ENCODE measurements at regions not wholly inside any gene's neighbourhood (a gene's known extent, or its start where the extent isn't known, plus 50 kb on each side); places are given as distances from the start of the nearest gene placed in this dataset.

- no peaks in the 10 kb centered on the region for H3K27me3 ChIP-seq (replicated peaks in 2 of 5; ENCODE audit: control insufficient read depth in 4 of 5, insufficient read depth in 5 of 5, low read length in 4 of 5)
- POLR2A ChIA-PET = no interaction called here
Measured at GRCh38 chr5:122258241-122258640, 53.8 kb upstream of the SNCAIP start.

GRCh38 chr5:122258840-122259239, 53.2 kb upstream of the SNCAIP start:
- POLR2A ChIA-PET = no interaction called here
- H3K4me3 ChIP-seq (ENCODE audit: control insufficient read depth in 1 of 7, extremely low read depth in 1 of 7, insufficient read depth in 4 of 7, low read depth in 2 of 7, low read length in 6 of 7) = no peak overlapping the region
- H3K4me1 ChIP-seq (ENCODE audit: control extremely low read depth in 1 of 4, control insufficient read depth in 4 of 4, insufficient read depth in 4 of 4, low read length in 3 of 4) = no peaks in the 10 kb centered on the region
- no peak overlapping the region for H3K27ac ChIP-seq (ENCODE audit: insufficient read depth in 1 of 2, low read depth in 1 of 2, low read length in 2 of 2, poor library complexity in 1 of 2, severe bottlenecking in 2 of 2)
- no CpG with 5 or more reads among the region's 1 CpG for WGBS (ENCODE audit: insufficient coverage)
- no peaks in the 10 kb centered on the region for H3K36me3 ChIP-seq (ENCODE audit: control insufficient read depth in 4 of 4, insufficient read depth in 4 of 4, low read length in 3 of 4)
- H3K27me3 ChIP-seq (replicated peaks in 2 of 5; ENCODE audit: control insufficient read depth in 4 of 5, insufficient read depth in 5 of 5, low read length in 4 of 5) = no peaks in the 10 kb centered on the region
- CTCF ChIA-PET = no interaction called here
- peaks cover 0 to 23% (median 6%) of the 10 kb centered on the region in 5 experiments for H3K9me3 ChIP-seq (ENCODE audit: control extremely low read depth in 1 of 5, control insufficient read depth in 4 of 5, insufficient read depth in 2 of 5, low read depth in 1 of 5, low read length in 4 of 5)
- no peak for DNase-seq

More at GRCh38 chr5:122258241-122258640, 53.8 kb upstream of the SNCAIP start:
- no peaks in the 10 kb centered on the region for H3K4me1 ChIP-seq (ENCODE audit: control extremely low read depth in 1 of 4, control insufficient read depth in 4 of 4, insufficient read depth in 4 of 4, low read length in 3 of 4)
- CTCF ChIA-PET = no interaction called here
- DNase-seq = no peak
- H3K27ac ChIP-seq (ENCODE audit: insufficient read depth in 1 of 2, low read depth in 1 of 2, low read length in 2 of 2, poor library complexity in 1 of 2, severe bottlenecking in 2 of 2) = no peak overlapping the region
- WGBS (ENCODE audit: insufficient coverage) = 100% methylated on average over 1 of the region's 1 CpG
- H3K9me3 ChIP-seq (ENCODE audit: control extremely low read depth in 1 of 5, control insufficient read depth in 4 of 5, insufficient read depth in 2 of 5, low read depth in 1 of 5, low read length in 4 of 5) = peaks cover 0 to 23% (median 6%) of the 10 kb centered on the region in 5 experiments
- H3K4me3 ChIP-seq (ENCODE audit: control insufficient read depth in 1 of 7, extremely low read depth in 1 of 7, insufficient read depth in 4 of 7, low read depth in 2 of 7, low read length in 6 of 7) = no peak overlapping the region
- H3K36me3 ChIP-seq (ENCODE audit: control insufficient read depth in 4 of 4, insufficient read depth in 4 of 4, low read length in 3 of 4) = no peaks in the 10 kb centered on the region

- 87% methylated on average over 3 of the region's 3 CpGs for WGBS (ENCODE audit: insufficient coverage)
- Histone ChIP-seq H3K27ac (ENCODE audit: insufficient read depth in 1 of 2, low read depth in 1 of 2, low read length in 2 of 2, poor library complexity in 1 of 2, severe bottlenecking in 2 of 2) (no peak overlapping the region), H3K36me3 (ENCODE audit: control insufficient read depth in 4 of 4, insufficient read depth in 4 of 4, low read length in 3 of 4) (no peaks in the 10 kb centered on the region), H3K4me1 (ENCODE audit: control extremely low read depth in 1 of 4, control insufficient read depth in 4 of 4, insufficient read depth in 4 of 4, low read length in 3 of 4) (no peaks in the 10 kb centered on the region), H3K9me3 (ENCODE audit: control extremely low read depth in 1 of 5, control insufficient read depth in 4 of 5, insufficient read depth in 2 of 5, low read depth in 1 of 5, low read length in 4 of 5) (peaks cover 0 to 23% (median 6%) of the 10 kb centered on the region in 5 experiments), H3K4me3 (ENCODE audit: control insufficient read depth in 1 of 7, extremely low read depth in 1 of 7, insufficient read depth in 4 of 7, low read depth in 2 of 7, low read length in 6 of 7) (no peak overlapping the region), H3K27me3 (replicated peaks in 2 of 5; ENCODE audit: control insufficient read depth in 4 of 5, insufficient read depth in 5 of 5, low read length in 4 of 5) (no peaks in the 10 kb centered on the region)
- ChIA-PET POLR2A (no interaction called here), CTCF (interaction anchor here (1.3 kb wide), 1 partner anchor 66 kb away, joined by 3 read pairs; no protein-coding TSS in a partner anchor)
- no peak for DNase-seq
Measured at GRCh38 chr5:122259995-122260394, 52.0 kb upstream of the SNCAIP start.

- H3K4me3 ChIP-seq (ENCODE audit: control insufficient read depth in 1 of 7, extremely low read depth in 1 of 7, insufficient read depth in 4 of 7, low read depth in 2 of 7, low read length in 6 of 7) = no peak overlapping the region
- CTCF ChIA-PET = interaction anchor here (0.5 kb wide), 1 partner anchor 325 kb away, joined by 3 read pairs; no protein-coding TSS in a partner anchor
- no peaks in the 10 kb centered on the region for H3K36me3 ChIP-seq (ENCODE audit: control insufficient read depth in 4 of 4, insufficient read depth in 4 of 4, low read length in 3 of 4)
- peaks cover 0 to 9% (median 2%) of the 10 kb centered on the region in 5 experiments for H3K9me3 ChIP-seq (ENCODE audit: control extremely low read depth in 1 of 5, control insufficient read depth in 4 of 5, insufficient read depth in 2 of 5, low read depth in 1 of 5, low read length in 4 of 5)
- DNase-seq = no peak
- no CpG with 5 or more reads among the region's 1 CpG for WGBS (ENCODE audit: insufficient coverage)
- H3K27me3 ChIP-seq (replicated peaks in 2 of 5; ENCODE audit: control insufficient read depth in 4 of 5, insufficient read depth in 5 of 5, low read length in 4 of 5) = no peaks in the 10 kb centered on the region
- H3K27ac ChIP-seq (ENCODE audit: insufficient read depth in 1 of 2, low read depth in 1 of 2, low read length in 2 of 2, poor library complexity in 1 of 2, severe bottlenecking in 2 of 2) = no peak overlapping the region
- POLR2A ChIA-PET = no interaction called here
- H3K4me1 ChIP-seq (ENCODE audit: control extremely low read depth in 1 of 4, control insufficient read depth in 4 of 4, insufficient read depth in 4 of 4, low read length in 3 of 4) = no peaks in the 10 kb centered on the region
Measured at GRCh38 chr5:122262103-122262502, 49.9 kb upstream of the SNCAIP start.
